Panc1 (cell line): ENCODE measurements at regions not wholly inside any gene's neighbourhood (a gene's known extent, or its start where the extent isn't known, plus 50 kb on each side); places are given as distances from the start of the nearest gene placed in this dataset.

Source experiments
- ATAC-seq: fragments of 200-7000 bp; cut with Tn5 transposase; 2 replicates; pipeline ENCODE4 v1.9.1; 2020; ENCODE audit warnings: mild to moderate bottlenecking, moderate library complexity
- BruUV-seq: library from RNA; stranded (reverse); fragments of 400-500 nt; replicated peaks from 2 replicates; lab custom pipeline; 2021; lab: Mats Ljungman, UMichigan
- CTCF ChIA-PET: fragments of 300-600 bp; sonication (Branson Sonifier 250); formaldehyde crosslinking; loops from one replicate; lab custom pipeline; 2022; ENCODE audit warnings: antibody characterized with exemption; lab: Charles Lee
- POLR2A ChIA-PET: fragments of 300-600 bp; sonication (Branson Sonifier 250); formaldehyde crosslinking; loops from one replicate; lab custom pipeline; 2022; ENCODE audit warnings: antibody characterized with exemption; lab: Charles Lee
- DNase-seq: peaks from one replicate; pipeline ENCODE4 v3.0.0-alpha.2; 2010; ENCODE audit warnings: low read depth, low spot score
- H3K27ac ChIP-seq: 2 replicates; pipeline ENCODE4 v1.5.1; 2011; ENCODE audit warnings: mild to moderate bottlenecking, low read length, inconsistent platforms
- H3K27me3 ChIP-seq: fragments of 200-500 bp; sonication (Bioruptor generic); 2 replicates; pipeline ENCODE4 v1.6.0; 2014; ENCODE audit warnings: low read length, inconsistent platforms; ENCODE audit not compliant: control insufficient read depth, insufficient read depth
- H3K36me3 ChIP-seq: fragments of 200-500 bp; sonication (Bioruptor generic); 2 replicates; pipeline ENCODE4 v1.5.1; 2014; ENCODE audit warnings: inconsistent platforms, mild to moderate bottlenecking, low read length, moderate library complexity; ENCODE audit not compliant: control insufficient read depth, insufficient read depth
- H3K4me1 ChIP-seq: 2 replicates; pipeline ENCODE4 v1.5.1; 2011; ENCODE audit warnings: inconsistent platforms, mild to moderate bottlenecking, low read length, moderate library complexity; ENCODE audit not compliant: control insufficient read depth, insufficient read depth
- H3K4me3 ChIP-seq, 2 experiments: 2 replicates each; pipeline ENCODE4 v1.5.1; 2011 to 2012; ENCODE audit warnings: low read depth in 2 of 2, low read length in 2 of 2, mild to moderate bottlenecking in 2 of 2, inconsistent platforms in 1 of 2, moderate library complexity in 1 of 2
- H3K9me3 ChIP-seq: fragments of 200-500 bp; sonication (Bioruptor generic); 2 replicates; pipeline ENCODE4 v1.5.1; 2014; ENCODE audit warnings: low read depth, mild to moderate bottlenecking, inconsistent platforms, low read length, moderate library complexity; ENCODE audit not compliant: control insufficient read depth, insufficient read depth
- CTCF ChIP-seq: fragments of 450-650 bp; IDR thresholded peaks from 2 replicates; pipeline ENCODE4 v1.5.1; 2017; ENCODE audit warnings: mild to moderate bottlenecking
- POLR2AphosphoS5 ChIP-seq: IDR thresholded peaks from 2 replicates; pipeline ENCODE4 v1.6.1; 2012; ENCODE audit warnings: mild to moderate bottlenecking, low read depth, low read length, moderate library complexity
- SIN3A ChIP-seq: IDR thresholded peaks from 2 replicates; pipeline ENCODE4 v1.6.1; 2012; ENCODE audit warnings: low read depth, mild to moderate bottlenecking, low read length, moderate library complexity, borderline replicate concordance; ENCODE audit not compliant: insufficient read depth
- TCF7L2 ChIP-seq: IDR thresholded peaks from 2 replicates; pipeline ENCODE4 v1.6.1; 2011; ENCODE audit warnings: mild to moderate bottlenecking, low read depth, low read length, inconsistent platforms
- in situ Hi-C: cut with HindIII; loops from 2 replicates; pipeline ENCODE4 v1.10.0; 2016; ENCODE audit warnings: low sequenced_read_pairs, low pct_unique_long_range_greater_than_20kb
- intact Hi-C: fragments of 100-400 bp; cut with micrococcal nuclease; formaldehyde crosslinking; loops from one replicate; pipeline ENCODE4 v1.10.0; 2022; ENCODE audit not compliant: unreplicated experiment
- TF ChIP-seq, protein P1 (sequence below), 2 experiments: IDR thresholded peaks; 2 replicates each; pipeline ENCODE4 v1.6.1; 2011 to 2012; ENCODE audit warnings: low read depth in 2 of 2, control low read depth in 1 of 2, low read length in 1 of 2, mild to moderate bottlenecking in 1 of 2, moderate library complexity in 1 of 2; ENCODE audit not compliant: insufficient read depth in 1 of 2

DNA sequence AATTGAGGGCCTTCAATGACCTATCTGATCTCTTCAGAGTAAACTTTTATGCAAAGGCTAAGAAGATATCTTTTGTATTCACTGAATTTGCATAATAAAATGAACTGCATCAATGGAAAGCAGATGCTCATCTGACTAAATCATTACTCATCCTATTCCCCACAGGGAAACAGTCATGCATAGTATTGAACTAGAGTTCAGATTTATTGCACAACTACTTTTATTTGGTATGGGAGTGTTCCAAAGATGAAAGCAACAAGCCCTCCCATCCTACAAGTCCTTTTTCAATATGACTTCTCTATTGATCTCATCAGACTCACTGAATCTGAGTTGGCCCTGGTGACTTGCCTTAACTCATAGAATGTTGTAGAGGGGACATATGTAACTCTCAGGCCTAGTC, 159.8 kb downstream of the KITLG start:
- ATAC-seq (no peak), DNase-seq (no peak)
- H3K27me3 ChIP-seq: no peaks in the 10 kb centered on the region
- no peak overlapping the region for H3K4me3 ChIP-seq
- no peaks in the 10 kb centered on the region for H3K4me1 ChIP-seq
- in situ Hi-C loops (no loop called here), intact Hi-C loops (no loop called here)
- BruUV-seq: no TSS peak
- TF ChIP-seq SIN3A (no peak), POLR2AphosphoS5 (no peak), TCF7L2 (no peak), CTCF (no peak)
- TF ChIP-seq, protein P1, sequence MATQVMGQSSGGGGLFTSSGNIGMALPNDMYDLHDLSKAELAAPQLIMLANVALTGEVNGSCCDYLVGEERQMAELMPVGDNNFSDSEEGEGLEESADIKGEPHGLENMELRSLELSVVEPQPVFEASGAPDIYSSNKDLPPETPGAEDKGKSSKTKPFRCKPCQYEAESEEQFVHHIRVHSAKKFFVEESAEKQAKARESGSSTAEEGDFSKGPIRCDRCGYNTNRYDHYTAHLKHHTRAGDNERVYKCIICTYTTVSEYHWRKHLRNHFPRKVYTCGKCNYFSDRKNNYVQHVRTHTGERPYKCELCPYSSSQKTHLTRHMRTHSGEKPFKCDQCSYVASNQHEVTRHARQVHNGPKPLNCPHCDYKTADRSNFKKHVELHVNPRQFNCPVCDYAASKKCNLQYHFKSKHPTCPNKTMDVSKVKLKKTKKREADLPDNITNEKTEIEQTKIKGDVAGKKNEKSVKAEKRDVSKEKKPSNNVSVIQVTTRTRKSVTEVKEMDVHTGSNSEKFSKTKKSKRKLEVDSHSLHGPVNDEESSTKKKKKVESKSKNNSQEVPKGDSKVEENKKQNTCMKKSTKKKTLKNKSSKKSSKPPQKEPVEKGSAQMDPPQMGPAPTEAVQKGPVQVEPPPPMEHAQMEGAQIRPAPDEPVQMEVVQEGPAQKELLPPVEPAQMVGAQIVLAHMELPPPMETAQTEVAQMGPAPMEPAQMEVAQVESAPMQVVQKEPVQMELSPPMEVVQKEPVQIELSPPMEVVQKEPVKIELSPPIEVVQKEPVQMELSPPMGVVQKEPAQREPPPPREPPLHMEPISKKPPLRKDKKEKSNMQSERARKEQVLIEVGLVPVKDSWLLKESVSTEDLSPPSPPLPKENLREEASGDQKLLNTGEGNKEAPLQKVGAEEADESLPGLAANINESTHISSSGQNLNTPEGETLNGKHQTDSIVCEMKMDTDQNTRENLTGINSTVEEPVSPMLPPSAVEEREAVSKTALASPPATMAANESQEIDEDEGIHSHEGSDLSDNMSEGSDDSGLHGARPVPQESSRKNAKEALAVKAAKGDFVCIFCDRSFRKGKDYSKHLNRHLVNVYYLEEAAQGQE (IDR thresholded peaks at IDR 0.05; ENCODE audit: insufficient read depth in 1 of 2, low read depth in 2 of 2, low read length in 1 of 2): no peak
- H3K9me3 ChIP-seq: no peaks in the 10 kb centered on the region
- ChIA-PET CTCF (no interaction called here), POLR2A (no interaction called here)
- H3K27ac ChIP-seq: no peak overlapping the region
- H3K36me3 ChIP-seq: no peaks in the 10 kb centered on the region

- no TSS peak for BruUV-seq
- Histone ChIP-seq H3K4me3 (no peak overlapping the region), H3K4me1 (no peaks in the 10 kb centered on the region), H3K27ac (no peak overlapping the region), H3K36me3 (no peaks in the 10 kb centered on the region), H3K9me3 (no peaks in the 10 kb centered on the region), H3K27me3 (no peaks in the 10 kb centered on the region)
- POLR2A ChIA-PET: no interaction called here
- CTCF ChIA-PET: no interaction called here
- in situ Hi-C loops: no loop called here
- TF ChIP-seq, protein P1 (IDR thresholded peaks at IDR 0.05; ENCODE audit: insufficient read depth in 1 of 2, low read depth in 2 of 2, low read length in 1 of 2): no peak
- TF ChIP-seq POLR2AphosphoS5 (no peak), SIN3A (no peak), CTCF (no peak), TCF7L2 (no peak)
- DNase-seq: no peak
- intact Hi-C loops: no loop called here
- no peak for ATAC-seq
These were observed 155.2 kb downstream of the KITLG start for GRCh38 chr12:88424791-88425730.
